Calu3 (cell line): ENCODE measurements at regions not wholly inside any gene's neighbourhood (a gene's known extent, or its start where the extent isn't known, plus 50 kb on each side); places are given as distances from the start of the nearest gene placed in this dataset.

Source experiments
- BruUV-seq: library from RNA; stranded (reverse); fragments of 400-500 nt; replicated peaks from 2 replicates; lab custom pipeline; 2021; lab: Mats Ljungman, UMichigan
- CTCF ChIA-PET: fragments of 300-600 bp; sonication (Branson Sonifier 250); formaldehyde crosslinking; loops from one replicate; lab custom pipeline; 2022; ENCODE audit warnings: antibody characterized with exemption; lab: Charles Lee
- DNase-seq: peaks from one replicate; pipeline ENCODE4 v3.0.0; 2022
- H3K27ac Mint-ChIP-seq: one replicate; pipeline ENCODE4 v1.8.0; 2022; ENCODE audit warnings: mixed read lengths; ENCODE audit not compliant: unreplicated experiment
- H3K27me3 Mint-ChIP-seq: one replicate; pipeline ENCODE4 v1.8.0; 2022; ENCODE audit warnings: mixed read lengths; ENCODE audit not compliant: unreplicated experiment
- H3K36me3 Mint-ChIP-seq: one replicate; pipeline ENCODE4 v1.8.0; 2022; ENCODE audit warnings: mild to moderate bottlenecking, moderate library complexity, mixed read lengths; ENCODE audit not compliant: insufficient read depth, unreplicated experiment
- H3K4me1 Mint-ChIP-seq: one replicate; pipeline ENCODE4 v1.8.0; 2022; ENCODE audit warnings: mild to moderate bottlenecking, low read depth, mixed read lengths; ENCODE audit not compliant: unreplicated experiment
- H3K4me3 Mint-ChIP-seq: one replicate; pipeline ENCODE4 v1.8.0; 2022; ENCODE audit warnings: mild to moderate bottlenecking, low read depth, moderate library complexity, mixed read lengths; ENCODE audit not compliant: unreplicated experiment
- H3K9me3 Mint-ChIP-seq: one replicate; pipeline ENCODE4 v1.8.0; 2022; ENCODE audit warnings: low read depth, mixed read lengths; ENCODE audit not compliant: unreplicated experiment
- CTCF ChIP-seq: fragments of 200-600 bp; IDR thresholded peaks from one replicate; pipeline ENCODE4 v1.8.0; 2022; ENCODE audit warnings: antibody characterized with exemption; ENCODE audit not compliant: unreplicated experiment
- intact Hi-C: fragments of 100-400 bp; cut with micrococcal nuclease; formaldehyde crosslinking; loops from one replicate; pipeline ENCODE4 v1.10.0; 2022; ENCODE audit not compliant: unreplicated experiment

GRCh38 chr2:236670235-236670620 lies 100.6 kb downstream of the ACKR3 start:
- Mint-ChIP-seq H3K36me3 (no peaks in the 10 kb centered on the region), H3K4me1 (no peaks in the 10 kb centered on the region), H3K27me3 (peaks cover 53% of the 10 kb centered on the region), H3K4me3 (no peak overlapping the region), H3K9me3 (peaks cover 5% of the 10 kb centered on the region), H3K27ac (no peak overlapping the region)
- CTCF ChIA-PET, result no interaction called here
- BruUV-seq, result no TSS peak
- TF ChIP-seq CTCF, result no peak
- no peak for DNase-seq
- intact Hi-C loops, result no loop called here

- intact Hi-C loops, result no loop called here
- no peaks in the 10 kb centered on the region for H3K36me3 Mint-ChIP-seq
- TF ChIP-seq CTCF, result no peak
- no peaks in the 10 kb centered on the region for H3K9me3 Mint-ChIP-seq
- H3K27ac Mint-ChIP-seq, result no peak overlapping the region
- CTCF ChIA-PET, result no interaction called here
- peaks cover 52% of the 10 kb centered on the region for H3K27me3 Mint-ChIP-seq
- DNase-seq, result no peak
- H3K4me1 Mint-ChIP-seq, result no peaks in the 10 kb centered on the region
- no peak overlapping the region for H3K4me3 Mint-ChIP-seq
- BruUV-seq, result no TSS peak
These were observed 102.4 kb downstream of the ACKR3 start for GRCh38 chr2:236671896-236672562.

- Mint-ChIP-seq H3K9me3 (no peaks in the 10 kb centered on the region), H3K36me3 (no peaks in the 10 kb centered on the region), H3K27ac (no peak overlapping the region), H3K27me3 (peaks cover 58% of the 10 kb centered on the region), H3K4me1 (no peaks in the 10 kb centered on the region), H3K4me3 (no peak overlapping the region)
- CTCF ChIA-PET, result no interaction called here
- DNase-seq, result no peak
- BruUV-seq, result no TSS peak
- no peak for TF ChIP-seq CTCF
- intact Hi-C loops, result no loop called here
These were observed 103.0 kb downstream of the ACKR3 start for GRCh38 chr2:236672606-236673005.

GRCh38 chr2:236673126-236673822 lies 103.6 kb downstream of the ACKR3 start:
- intact Hi-C loops, result no loop called here
- H3K4me1 Mint-ChIP-seq, result no peaks in the 10 kb centered on the region
- DNase-seq, result no peak
- H3K36me3 Mint-ChIP-seq, result no peaks in the 10 kb centered on the region
- CTCF ChIA-PET, result no interaction called here
- peaks cover 64% of the 10 kb centered on the region for H3K27me3 Mint-ChIP-seq
- no peak overlapping the region for H3K4me3 Mint-ChIP-seq
- BruUV-seq, result no TSS peak
- H3K9me3 Mint-ChIP-seq, result no peaks in the 10 kb centered on the region
- H3K27ac Mint-ChIP-seq, result no peak overlapping the region
- no peak for TF ChIP-seq CTCF
